CD4-positive, alpha-beta T cell treated with Interleukin-17A for 1 hour (primary cell): ENCODE measurements at regions not wholly inside any gene's neighbourhood (a gene's known extent, or its start where the extent isn't known, plus 50 kb on each side); places are given as distances from the start of the nearest gene placed in this dataset.

Source experiments
- DNase-seq: peaks from one replicate; pipeline ENCODE4 v3.0.0-alpha.2; 2020

DNA sequence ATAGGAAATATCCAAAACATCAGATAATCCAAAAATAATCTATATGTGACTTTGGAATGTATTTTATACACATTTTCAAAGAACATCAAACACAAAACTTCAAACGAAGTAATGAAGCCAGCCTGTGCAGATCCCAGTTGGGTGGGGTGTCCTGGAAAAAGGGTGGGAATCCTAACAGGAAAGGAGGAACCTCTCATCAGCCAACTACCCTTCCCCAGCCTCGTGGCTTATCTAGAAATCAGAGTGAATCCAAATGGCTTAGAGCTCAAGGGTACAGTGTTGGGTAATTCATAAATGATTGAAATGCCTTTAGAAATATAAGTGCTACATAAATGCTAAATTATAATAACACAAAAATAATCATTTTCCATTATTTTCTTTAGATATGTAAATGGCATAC is 115.1 kb upstream of the SOX4 start:
- DNase-seq = no peak

DNA sequence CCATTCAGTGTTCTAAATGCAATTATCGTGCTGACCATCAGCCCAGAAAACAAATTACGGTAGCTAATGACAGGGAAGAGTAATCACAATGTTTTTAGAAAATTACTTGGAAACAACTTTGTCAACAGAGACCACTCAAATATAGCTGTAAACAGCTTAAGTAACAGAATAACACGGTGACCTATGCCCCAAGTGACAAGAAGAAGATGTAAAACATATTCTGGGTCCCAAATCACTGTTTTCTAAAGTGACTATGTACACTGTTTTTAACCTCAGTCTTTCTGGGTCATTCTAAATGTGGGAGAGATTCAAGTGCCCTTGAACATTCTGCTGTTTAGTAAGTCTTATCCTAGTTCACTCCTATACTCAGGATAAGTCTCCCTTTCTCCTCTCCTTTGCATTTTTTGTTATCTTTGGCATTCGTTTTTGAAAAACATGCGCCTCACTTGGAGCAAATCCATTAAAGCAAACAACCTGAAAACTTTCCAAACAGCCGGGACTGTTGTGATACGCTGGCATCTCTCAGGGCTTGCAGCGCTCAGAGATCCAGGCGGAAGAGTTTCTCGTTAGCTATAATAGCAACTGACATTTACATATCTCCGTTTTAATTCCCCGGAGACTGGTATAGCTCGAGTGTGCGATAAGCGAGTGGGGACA is 114.5 kb upstream of the SOX4 start:
- DNase-seq = no peak

GRCh38 chr6:21486115-21486514 is 107.4 kb upstream of the SOX4 start:
- no peak for DNase-seq

DNA sequence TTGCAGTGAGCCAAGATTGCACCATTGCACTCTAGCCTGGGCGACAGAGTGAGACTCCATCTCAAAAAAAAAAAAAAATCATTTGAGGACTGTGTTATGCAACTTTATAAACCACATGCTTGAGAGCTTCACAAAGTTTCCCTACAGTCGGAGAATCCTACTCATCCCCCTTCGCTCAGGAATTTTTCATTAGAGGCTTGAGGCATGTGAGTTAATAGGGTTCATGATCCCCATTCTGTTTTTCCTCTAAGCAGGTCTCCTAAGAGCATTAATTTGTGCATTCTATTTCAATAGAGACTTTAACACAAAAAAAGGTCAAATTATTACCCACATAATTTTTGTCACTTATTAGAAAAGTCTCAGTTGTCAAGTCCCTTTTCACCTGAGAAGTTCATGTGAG is 103.7 kb upstream of the SOX4 start:
- no peak for DNase-seq

DNA sequence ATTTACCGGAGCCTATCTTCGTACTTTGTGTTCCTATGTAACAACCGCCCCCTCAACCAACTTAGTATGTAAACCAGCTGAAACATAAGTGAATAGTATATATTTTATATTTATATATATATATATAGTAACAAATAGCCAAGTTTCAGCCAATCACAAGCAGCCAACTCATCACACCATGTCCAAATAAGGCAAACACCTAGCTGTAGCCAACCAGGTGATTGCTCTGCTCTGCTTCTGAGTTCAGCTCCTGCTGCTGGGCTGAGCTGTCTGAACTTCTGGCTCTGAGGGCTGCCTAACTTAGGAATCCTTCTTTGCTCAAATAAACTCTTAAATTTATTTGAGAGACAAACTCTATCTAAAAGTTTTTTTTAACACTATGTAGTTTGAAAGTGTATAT is 101.6 kb upstream of the SOX4 start:
- no peak for DNase-seq

GRCh38 chr6:21494505-21494904 is 99.0 kb upstream of the SOX4 start:
- DNase-seq = no peak

GRCh38 chr6:21496196-21496595 is 97.4 kb upstream of the SOX4 start:
- DNase-seq = no peak

DNA sequence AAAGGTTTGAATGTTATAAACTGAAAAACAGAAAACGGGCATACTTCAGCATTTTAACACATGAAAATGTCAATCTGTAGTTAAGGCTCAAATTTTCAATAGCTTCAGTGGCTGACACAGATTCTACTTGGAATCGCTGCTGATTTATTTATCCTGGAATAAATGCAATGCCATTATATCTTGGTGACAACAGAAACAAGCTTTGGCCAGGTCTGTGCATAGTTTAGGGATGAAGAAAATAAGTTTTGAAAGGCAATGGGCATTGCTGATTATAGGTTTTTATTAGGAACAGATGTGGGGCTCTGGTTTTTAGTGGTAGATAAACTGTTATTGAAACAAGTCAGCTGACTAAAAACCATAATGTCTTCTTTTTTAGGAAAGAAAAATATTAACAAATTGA is 96.8 kb upstream of the SOX4 start:
- no peak for DNase-seq

DNA sequence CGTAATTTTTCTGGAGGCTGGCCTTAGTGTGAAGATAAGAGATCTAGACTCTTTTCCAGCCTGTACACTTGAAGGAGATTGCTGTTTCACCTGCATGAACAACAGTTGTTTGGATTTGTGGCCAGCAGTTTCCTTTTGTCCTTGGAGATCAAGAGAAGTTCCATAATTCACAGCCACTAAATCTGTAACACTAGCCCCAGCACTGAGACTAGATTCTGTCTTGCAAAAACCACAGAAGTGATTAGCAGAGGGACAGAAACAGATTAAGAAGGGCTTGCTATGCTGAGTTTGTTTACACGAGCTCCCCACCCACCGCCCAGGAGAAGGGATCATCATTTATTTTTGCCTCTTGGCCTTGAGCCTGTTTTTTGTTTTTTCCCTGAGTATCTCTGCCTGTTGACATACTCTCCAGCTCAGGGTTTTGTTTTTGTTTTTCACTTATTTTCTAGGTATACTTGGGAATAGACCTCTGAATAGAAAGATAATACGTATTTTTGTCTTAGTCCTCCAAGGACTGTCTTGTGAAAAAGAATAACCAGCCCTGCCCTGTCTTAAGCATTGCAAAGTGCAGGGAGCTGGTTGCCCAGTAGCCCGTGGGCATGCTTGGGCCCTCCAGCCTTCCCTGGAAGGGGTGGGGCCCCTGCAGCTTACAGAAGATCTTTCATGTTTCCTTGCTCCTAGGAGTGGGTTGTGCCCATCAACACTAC is 93.1 kb upstream of the SOX4 start:
- no peak for DNase-seq

- DNase-seq = no peak
These were observed 92.6 kb upstream of the SOX4 start for GRCh38 chr6:21501021-21501354.

- DNase-seq = no peak
These were observed 91.7 kb upstream of the SOX4 start for GRCh38 chr6:21501815-21502214.

DNA sequence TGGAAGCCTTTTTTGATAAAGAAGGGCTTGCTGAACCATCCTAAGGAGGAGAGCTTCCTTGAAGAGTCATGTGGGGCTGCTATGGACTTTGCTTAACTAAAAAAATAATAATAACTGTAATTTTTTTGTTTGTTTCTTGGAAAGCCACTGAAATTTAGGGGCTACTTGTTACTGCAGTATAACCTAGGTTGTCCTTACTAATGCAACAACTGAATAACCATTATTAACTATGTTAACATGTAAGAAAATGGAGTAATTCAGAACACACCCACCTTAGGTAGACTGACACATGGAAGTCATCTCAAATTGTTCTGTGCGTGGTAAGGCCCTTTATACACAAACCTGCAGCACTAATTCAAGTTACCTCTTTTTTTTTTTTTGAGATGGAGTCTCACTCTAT is 90.9 kb upstream of the SOX4 start:
- DNase-seq = no peak

GRCh38 chr6:21504790-21505189 is 88.8 kb upstream of the SOX4 start:
- no peak for DNase-seq

DNA sequence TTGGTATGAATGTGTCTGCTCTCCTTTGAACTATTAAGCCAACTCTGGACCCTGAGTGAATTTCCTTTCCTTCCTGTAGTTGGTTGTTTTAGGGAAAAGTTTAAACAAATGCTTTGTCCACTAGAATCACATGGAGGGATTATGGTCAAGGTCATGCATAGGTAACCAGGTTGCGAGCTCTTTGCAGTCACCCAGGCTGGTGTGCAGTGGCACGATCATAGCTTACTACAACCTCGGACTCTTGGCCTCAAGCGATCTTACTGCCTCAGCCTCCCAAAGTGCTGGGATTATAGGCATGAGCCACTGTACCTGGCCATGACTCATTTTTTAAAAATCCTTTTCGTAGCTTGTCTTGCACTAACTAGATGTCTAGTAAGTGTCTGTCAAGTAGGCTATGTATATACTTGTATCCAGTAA is 88.0 kb upstream of the SOX4 start:
- no peak for DNase-seq

DNA sequence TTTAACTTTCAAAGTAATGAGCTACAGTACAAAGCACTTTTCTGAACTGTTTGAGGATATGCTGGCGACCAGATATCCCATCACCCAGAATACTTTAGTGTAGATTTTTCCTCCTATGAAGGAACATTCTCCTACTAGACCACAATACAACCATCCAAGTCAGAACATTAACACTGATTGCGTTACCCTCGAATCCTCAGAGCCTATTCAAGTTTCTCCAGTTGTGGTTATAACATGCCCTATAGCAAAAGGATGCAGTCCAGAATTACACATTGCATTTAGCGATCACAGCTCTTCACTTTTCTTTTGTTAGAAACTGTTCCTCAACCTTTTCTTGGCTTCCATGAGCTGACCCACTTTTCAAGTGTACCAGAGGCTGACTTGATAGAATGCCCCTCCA is 87.4 kb upstream of the SOX4 start:
- DNase-seq = no peak

- DNase-seq = no peak
These were observed 85.7 kb upstream of the SOX4 start for GRCh38 chr6:21507811-21508210.

DNA sequence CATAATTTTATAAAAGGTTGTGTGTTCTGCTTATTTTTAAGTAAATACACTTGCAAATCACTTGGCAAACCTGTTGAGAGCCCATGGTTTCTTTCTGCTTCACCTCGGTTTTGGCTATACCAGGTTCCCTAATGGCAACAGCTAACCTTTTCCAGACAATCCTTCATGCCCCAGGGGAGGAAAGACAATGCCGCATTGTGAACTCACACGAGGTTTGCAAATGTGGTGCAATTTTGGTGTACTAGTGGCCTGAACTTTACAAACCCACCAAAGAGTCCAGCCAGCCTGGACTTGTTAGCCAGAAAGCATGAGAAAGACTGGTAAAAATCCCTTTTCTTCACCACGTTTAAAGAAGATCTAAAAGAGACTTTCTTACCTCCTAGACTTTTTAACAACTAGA is 84.8 kb upstream of the SOX4 start:
- no peak for DNase-seq

GRCh38 chr6:21511891-21512550 is 81.5 kb upstream of the SOX4 start:
- DNase-seq = no peak

DNA sequence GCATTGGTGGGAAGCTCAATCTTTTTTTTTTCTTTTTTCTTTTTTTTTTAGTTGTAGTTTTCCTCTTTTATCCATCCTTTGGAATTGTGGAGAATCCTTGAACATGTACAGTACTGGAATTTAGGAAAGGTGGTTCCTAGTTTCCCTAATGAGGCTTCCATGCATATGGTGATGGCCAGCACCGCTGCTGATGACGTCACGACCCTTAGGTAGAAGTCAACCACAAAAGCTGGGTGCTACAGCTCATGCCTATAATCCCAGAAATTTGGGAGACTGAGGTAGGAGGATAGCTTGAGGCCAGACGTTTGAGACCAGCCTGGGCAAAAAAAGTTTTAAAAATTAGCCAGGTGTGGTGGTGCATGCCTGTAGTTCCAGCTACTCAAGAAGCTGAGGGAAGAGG is 79.3 kb upstream of the SOX4 start:
- DNase-seq = no peak

GRCh38 chr6:21518317-21518716 is 75.2 kb upstream of the SOX4 start:
- no peak for DNase-seq

- DNase-seq = no peak
These were observed 73.9 kb upstream of the SOX4 start for GRCh38 chr6:21519642-21520041.

- no peak for DNase-seq
These were observed 72.3 kb upstream of the SOX4 start for GRCh38 chr6:21521276-21521675.

GRCh38 chr6:21522143-21522747 is 71.3 kb upstream of the SOX4 start:
- no peak for DNase-seq

GRCh38 chr6:21522797-21523456 is 70.6 kb upstream of the SOX4 start:
- no peak for DNase-seq
